ENCODE measurements at regions not wholly inside any gene's neighbourhood (a gene's known extent, or its start where the extent isn't known, plus 50 kb on each side); places are given as distances from the start of the nearest gene placed in this dataset.

DNA sequence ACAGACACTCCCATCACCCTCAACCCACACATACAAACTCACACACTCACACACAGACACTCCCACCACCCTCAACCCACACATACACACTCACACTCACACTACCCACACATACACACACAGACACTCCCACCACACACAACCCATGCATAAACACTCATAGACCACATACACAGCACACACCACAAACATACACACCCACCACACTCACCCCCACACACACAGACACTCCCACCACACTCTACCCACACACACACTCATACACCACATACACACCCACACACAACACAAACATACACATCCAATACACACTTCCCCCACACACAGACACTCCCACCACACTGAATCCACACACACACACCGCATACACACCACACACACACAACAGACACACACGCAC is 521.2 kb downstream of the TCERG1L start:
- TF ChIP-seq EZH2 (IDR thresholded peaks at IDR 0.05; ENCODE audit: borderline replicate concordance, low read length), result no peak
- TF ChIP-seq, protein P1, sequence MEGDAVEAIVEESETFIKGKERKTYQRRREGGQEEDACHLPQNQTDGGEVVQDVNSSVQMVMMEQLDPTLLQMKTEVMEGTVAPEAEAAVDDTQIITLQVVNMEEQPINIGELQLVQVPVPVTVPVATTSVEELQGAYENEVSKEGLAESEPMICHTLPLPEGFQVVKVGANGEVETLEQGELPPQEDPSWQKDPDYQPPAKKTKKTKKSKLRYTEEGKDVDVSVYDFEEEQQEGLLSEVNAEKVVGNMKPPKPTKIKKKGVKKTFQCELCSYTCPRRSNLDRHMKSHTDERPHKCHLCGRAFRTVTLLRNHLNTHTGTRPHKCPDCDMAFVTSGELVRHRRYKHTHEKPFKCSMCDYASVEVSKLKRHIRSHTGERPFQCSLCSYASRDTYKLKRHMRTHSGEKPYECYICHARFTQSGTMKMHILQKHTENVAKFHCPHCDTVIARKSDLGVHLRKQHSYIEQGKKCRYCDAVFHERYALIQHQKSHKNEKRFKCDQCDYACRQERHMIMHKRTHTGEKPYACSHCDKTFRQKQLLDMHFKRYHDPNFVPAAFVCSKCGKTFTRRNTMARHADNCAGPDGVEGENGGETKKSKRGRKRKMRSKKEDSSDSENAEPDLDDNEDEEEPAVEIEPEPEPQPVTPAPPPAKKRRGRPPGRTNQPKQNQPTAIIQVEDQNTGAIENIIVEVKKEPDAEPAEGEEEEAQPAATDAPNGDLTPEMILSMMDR (IDR thresholded peaks at IDR 0.05; ENCODE audit: low read length), result no peak
